ENCODE measurements at regions not wholly inside any gene's neighbourhood (a gene's known extent, or its start where the extent isn't known, plus 50 kb on each side); places are given as distances from the start of the nearest gene placed in this dataset.

DNA sequence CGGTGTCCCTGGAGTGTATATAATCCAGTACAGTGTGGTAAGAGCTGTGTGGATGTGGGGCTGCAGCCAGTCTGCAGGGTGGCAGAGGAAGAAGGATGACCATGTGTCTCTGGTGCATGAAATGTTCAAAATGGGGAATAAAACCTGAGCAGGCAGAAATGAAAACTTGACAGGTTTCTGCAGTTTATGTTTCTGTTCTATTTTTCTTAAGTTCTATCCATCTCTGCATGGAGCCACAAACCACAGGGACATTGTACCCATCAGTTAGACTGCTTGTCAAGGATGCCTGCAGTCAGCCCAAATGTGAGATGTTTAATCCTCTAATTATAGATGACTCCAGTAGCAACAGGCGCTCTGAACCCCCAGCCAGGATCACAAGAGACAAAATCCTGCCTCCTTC, 216.7 kb downstream of the IL20RB start:
- Histone ChIP-seq H3K14ac (replicated peaks; ENCODE audit: low read depth, low read length) (no peak overlapping the region), H3K4me1 (ENCODE audit: control insufficient read depth, insufficient read depth, low read length) (no peaks in the 10 kb centered on the region), H3K9me1 (ENCODE audit: insufficient read depth, low read length) (no peaks in the 10 kb centered on the region), H3K18ac (ENCODE audit: low read depth, low read length) (no peak overlapping the region), H3K79me1 (ENCODE audit: low read depth in 1 of 2, low read length in 2 of 2) (no peaks in the 10 kb centered on the region), H3K4me3 (ENCODE audit: insufficient read depth, low read depth, low read length) (no peak overlapping the region), H3K9ac (ENCODE audit: low read depth, low read length) (no peak overlapping the region), H3K27ac (ENCODE audit: insufficient read depth, low read length) (no peak overlapping the region), H3K4ac (ENCODE audit: low read depth, low read length) (no peak overlapping the region), H2AK5ac (ENCODE audit: low read depth, low read length) (no peak overlapping the region), H3K23ac (ENCODE audit: low read depth, low read length) (no peak overlapping the region), H4K20me1 (ENCODE audit: insufficient read depth, low read length) (no peaks in the 10 kb centered on the region), H2BK120ac (ENCODE audit: low read depth, low read length) (no peak overlapping the region), H3K9me3 (ENCODE audit: control insufficient read depth, insufficient read depth, low read length) (no peaks in the 10 kb centered on the region; the same call in 1 of the 2 replicates), H2BK20ac (ENCODE audit: low read depth, low read length) (no peak overlapping the region), H4K91ac (ENCODE audit: insufficient read depth, low read depth, low read length) (no peak overlapping the region), H3K36me3 (ENCODE audit: control insufficient read depth, insufficient read depth, low read length) (no peaks in the 10 kb centered on the region), H2BK15ac (ENCODE audit: low read depth, low read length) (no peak overlapping the region), H2AFZ (replicated peaks; ENCODE audit: low read length, poor library complexity) (no peak overlapping the region), H3K56ac (ENCODE audit: extremely low read depth, insufficient read depth, low read length) (no peak overlapping the region), H4K8ac (ENCODE audit: low read depth in 2 of 2, low read length in 2 of 2) (no peak overlapping the region), H2AK9ac (replicated peaks; ENCODE audit: low read depth, low read length, poor library complexity) (no peak overlapping the region), H2BK5ac (ENCODE audit: low read depth, low read length, poor library complexity, severe bottlenecking) (no peak overlapping the region), H4K5ac (ENCODE audit: low read depth, low read length) (no peak overlapping the region), H3K4me2 (ENCODE audit: low read depth, low read length) (no peak overlapping the region), H3K27me3 (ENCODE audit: control insufficient read depth, insufficient read depth, low read length) (no peaks in the 10 kb centered on the region)
- ATAC-seq (ENCODE audit: low read depth) (no peak), DNase-seq (no peak)
- in situ Hi-C loops (cut with MboI; ENCODE audit: low sequenced_read_pairs): no loop called here
- ChIA-PET CTCF (no interaction called here), POLR2A (ENCODE audit: unreplicated experiment) (no interaction called here)
- TF ChIP-seq MXI1 (IDR thresholded peaks at IDR 0.05; ENCODE audit: borderline replicate concordance, low read depth, low read length) (no peak), MAZ (IDR thresholded peaks at IDR 0.05; ENCODE audit: borderline replicate concordance, low read depth, low read length) (no peak), MAFK (IDR thresholded peaks at IDR 0.05; ENCODE audit: low read depth, low read length) (no peak), RCOR1 (IDR thresholded peaks at IDR 0.05; ENCODE audit: insufficient replicate concordance, low read length) (no peak), NFE2L2 (IDR thresholded peaks at IDR 0.05; ENCODE audit: low read depth, low read length) (no peak), RAD21 (IDR thresholded peaks at IDR 0.05; ENCODE audit: low read length) (no peak), CHD1 (IDR thresholded peaks at IDR 0.05; ENCODE audit: low read depth, low read length) (no peak), CEBPB (IDR thresholded peaks at IDR 0.05; ENCODE audit: low read depth, low read length) (no peak), SMC3 (IDR thresholded peaks at IDR 0.05; ENCODE audit: low read depth, low read length) (no peak), BHLHE40 (IDR thresholded peaks at IDR 0.05; ENCODE audit: low read depth, low read length) (no peak), RFX5 (IDR thresholded peaks at IDR 0.05; ENCODE audit: low read depth, low read length) (no peak)
- TF ChIP-seq, protein P1, sequence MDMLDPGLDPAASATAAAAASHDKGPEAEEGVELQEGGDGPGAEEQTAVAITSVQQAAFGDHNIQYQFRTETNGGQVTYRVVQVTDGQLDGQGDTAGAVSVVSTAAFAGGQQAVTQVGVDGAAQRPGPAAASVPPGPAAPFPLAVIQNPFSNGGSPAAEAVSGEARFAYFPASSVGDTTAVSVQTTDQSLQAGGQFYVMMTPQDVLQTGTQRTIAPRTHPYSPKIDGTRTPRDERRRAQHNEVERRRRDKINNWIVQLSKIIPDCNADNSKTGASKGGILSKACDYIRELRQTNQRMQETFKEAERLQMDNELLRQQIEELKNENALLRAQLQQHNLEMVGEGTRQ (IDR thresholded peaks at IDR 0.05; ENCODE audit: low read depth, low read length): no peak
- TF ChIP-seq, protein P2, sequence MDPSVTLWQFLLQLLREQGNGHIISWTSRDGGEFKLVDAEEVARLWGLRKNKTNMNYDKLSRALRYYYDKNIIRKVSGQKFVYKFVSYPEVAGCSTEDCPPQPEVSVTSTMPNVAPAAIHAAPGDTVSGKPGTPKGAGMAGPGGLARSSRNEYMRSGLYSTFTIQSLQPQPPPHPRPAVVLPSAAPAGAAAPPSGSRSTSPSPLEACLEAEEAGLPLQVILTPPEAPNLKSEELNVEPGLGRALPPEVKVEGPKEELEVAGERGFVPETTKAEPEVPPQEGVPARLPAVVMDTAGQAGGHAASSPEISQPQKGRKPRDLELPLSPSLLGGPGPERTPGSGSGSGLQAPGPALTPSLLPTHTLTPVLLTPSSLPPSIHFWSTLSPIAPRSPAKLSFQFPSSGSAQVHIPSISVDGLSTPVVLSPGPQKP (IDR thresholded peaks at IDR 0.05; ENCODE audit: borderline replicate concordance, low read depth, low read length): no peak
- TF ChIP-seq, protein P3, sequence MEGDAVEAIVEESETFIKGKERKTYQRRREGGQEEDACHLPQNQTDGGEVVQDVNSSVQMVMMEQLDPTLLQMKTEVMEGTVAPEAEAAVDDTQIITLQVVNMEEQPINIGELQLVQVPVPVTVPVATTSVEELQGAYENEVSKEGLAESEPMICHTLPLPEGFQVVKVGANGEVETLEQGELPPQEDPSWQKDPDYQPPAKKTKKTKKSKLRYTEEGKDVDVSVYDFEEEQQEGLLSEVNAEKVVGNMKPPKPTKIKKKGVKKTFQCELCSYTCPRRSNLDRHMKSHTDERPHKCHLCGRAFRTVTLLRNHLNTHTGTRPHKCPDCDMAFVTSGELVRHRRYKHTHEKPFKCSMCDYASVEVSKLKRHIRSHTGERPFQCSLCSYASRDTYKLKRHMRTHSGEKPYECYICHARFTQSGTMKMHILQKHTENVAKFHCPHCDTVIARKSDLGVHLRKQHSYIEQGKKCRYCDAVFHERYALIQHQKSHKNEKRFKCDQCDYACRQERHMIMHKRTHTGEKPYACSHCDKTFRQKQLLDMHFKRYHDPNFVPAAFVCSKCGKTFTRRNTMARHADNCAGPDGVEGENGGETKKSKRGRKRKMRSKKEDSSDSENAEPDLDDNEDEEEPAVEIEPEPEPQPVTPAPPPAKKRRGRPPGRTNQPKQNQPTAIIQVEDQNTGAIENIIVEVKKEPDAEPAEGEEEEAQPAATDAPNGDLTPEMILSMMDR (conservative IDR thresholded peaks at IDR 0.05; ENCODE audit: low read depth, low read length): no peak
- intact Hi-C loops (cut with micrococcal nuclease): no loop called here
- dilution Hi-C loops (cut with HindIII; ENCODE audit: low sequenced_read_pairs, unreplicated experiment): no loop called here
- BruUV-seq (replicated peaks): no TSS peak
- no CpG with 5 or more reads among the region's 2 CpGs for WGBS, 2 experiments (ENCODE audit: extremely low coverage in 2 of 2, insufficient read length in 1 of 2)
